HG03521 (cell line): ENCODE measurements at regions not wholly inside any gene's neighbourhood (a gene's known extent, or its start where the extent isn't known, plus 50 kb on each side); places are given as distances from the start of the nearest gene placed in this dataset.

ENCODE experiments used
- ATAC-seq: cut with Tn5 transposase; IDR thresholded peaks from one replicate; pipeline ENCODE4 v1.9.1; 2021; ENCODE audit warnings: mild to moderate bottlenecking, moderate library complexity; ENCODE audit not compliant: unreplicated experiment

DNA sequence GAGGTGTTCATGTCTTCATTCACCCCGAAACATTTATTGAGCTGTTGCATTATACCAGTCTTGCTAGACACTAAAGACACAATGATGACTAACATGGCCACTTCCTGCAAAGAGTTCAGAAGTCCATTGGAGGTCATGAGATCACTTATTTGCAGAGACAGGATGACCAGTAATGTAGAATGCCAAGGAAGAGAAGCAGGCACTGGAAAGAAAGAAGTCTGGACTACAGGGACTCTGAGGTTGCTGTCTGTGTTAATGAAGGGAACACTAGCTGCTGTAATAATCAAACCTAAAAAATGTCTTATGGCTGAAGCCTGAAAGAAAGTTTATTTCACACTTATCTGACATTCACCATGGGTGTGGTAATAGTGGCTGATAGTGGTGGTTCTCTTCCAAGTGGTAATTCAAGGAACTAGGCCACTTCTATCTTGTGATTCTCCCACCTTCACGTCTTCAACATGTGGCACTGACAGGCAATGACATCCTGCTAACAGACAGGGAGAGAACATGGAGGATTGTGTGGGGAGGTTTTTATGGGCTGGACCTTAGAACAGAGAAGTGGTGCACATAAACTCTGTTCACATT is 89.2 kb upstream of the MKLN1 start:
- ATAC-seq: no peak

DNA sequence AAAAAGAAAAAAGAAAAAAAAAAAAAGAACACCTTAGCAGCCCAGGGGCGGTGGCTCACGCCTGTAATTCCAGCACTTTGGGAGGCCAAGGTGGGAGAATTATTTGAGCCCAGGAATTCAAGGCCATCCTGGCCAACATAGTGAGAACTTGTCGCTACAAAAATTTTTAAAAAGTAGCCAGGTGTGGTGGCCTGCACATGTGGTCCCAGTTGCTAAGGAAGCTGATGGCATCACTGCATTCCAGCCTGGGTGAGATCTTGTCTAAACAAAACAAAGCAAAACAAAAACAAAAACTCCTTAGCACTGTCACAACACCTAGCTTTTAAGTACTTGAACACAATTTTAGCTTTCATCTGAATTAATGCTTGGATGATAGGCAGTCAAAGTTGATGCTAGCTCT is 86.3 kb upstream of the MKLN1 start:
- no peak for ATAC-seq

DNA sequence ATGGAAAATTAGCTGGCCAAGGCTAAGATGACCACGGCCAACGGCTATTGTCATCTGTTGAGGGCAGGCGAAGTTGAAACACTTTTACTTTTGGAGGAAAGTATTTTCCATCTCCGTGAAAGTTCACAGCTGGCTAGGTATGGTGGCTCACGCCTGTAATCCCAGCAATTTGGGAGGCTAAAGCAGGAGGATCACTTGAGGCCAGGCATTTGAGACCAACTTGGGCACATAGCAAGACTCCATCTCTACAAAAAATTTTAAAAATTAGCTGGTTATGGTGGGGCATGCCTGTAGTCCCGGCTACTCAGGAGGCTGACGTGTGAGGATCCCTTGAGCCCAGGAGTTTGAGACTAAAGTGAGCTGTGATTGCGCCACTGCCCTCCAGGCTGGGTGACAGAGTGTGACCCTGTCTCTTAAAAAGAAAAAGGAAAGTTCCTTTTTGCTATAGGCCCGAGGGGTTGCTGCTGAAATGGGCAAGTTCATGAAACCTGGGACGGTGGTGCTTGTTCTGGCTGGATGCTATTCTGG is 85.5 kb upstream of the MKLN1 start:
- no peak for ATAC-seq

DNA sequence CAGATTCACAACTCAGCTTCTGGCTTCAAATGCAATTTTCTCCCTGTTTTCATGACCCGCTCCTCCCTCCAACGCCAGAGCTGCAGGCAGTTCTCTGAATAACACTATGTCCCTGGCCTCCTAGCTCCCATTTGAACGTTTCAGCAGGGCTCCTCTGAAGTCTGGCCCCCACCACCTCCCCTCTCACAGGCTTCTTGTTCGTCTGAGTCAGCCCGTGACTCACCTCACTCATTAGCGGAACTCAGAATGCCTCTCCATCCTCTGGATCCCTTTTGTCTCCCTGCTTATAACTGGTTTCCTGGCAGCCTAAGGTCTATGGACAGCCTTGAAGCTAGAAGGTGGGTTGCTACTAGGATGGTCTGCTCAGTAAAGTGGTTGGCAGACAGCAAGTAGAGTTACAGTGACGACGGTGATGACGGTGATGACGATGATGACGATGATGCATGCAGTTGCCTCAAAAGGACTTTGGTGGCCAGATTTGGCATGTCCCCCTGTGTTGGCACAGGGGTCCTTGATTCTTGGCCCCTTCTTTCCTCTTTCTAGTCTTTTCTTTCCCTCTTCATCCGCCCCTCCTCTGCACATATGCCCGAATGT is 83.3 kb upstream of the MKLN1 start:
- ATAC-seq: no peak

DNA sequence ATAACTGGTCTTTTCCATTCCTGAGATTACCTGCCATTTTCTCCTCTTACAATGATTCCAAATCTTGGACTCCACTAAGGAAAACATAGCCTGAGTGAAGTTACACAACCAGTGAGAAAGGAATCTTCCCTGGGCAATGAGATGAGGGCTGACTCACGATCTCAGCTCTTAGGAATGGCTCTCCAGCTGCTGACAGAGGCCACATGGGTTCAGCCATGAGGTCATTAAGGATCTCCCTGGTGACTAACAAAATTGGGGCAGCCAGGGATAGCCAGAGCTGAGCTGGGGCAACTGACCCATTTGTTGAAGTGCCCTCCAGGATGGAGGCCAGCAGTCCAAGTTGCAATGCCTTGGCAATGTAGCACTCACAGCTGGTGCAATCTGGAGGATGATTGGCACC is 78.7 kb upstream of the MKLN1 start:
- no peak for ATAC-seq

DNA sequence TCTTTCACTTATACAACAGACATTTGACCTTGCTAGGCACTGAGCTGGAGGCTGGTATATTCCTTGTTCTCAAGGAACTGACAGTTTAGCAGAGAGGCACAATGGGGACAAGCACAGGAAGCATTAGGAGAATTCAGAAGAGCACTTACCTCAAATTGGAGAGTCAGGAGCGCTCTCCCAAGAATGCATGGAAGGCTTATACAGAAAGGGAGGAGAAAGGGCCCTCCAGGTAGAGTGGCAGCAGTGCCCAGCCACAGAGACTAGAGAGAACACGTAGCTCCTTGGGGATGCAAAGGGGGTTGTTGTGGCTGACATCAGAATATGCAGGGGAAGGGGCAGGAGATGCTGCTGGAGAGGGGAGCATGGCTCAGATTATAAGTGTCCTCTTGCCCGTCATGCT is 78.2 kb upstream of the MKLN1 start:
- ATAC-seq: no peak

DNA sequence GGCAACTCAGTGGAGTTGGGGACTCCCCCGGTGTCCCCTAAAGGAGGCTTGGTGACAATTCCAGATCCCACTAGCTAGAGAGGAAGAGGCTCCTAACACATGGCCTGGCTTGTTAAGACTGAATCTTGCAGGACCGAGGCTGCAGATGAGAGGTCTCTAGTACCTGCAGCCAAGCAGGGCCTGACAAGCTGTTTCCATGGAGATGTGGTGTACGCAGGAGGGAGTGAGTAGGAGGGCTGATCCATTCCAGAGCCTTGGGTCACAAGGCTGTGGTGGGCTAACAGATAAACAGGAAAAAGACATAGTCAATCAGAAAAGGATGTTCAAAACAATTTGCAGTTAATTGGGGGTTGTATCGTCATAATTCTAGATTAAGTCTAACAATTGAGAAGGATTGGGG is 77.3 kb upstream of the MKLN1 start:
- no peak for ATAC-seq

DNA sequence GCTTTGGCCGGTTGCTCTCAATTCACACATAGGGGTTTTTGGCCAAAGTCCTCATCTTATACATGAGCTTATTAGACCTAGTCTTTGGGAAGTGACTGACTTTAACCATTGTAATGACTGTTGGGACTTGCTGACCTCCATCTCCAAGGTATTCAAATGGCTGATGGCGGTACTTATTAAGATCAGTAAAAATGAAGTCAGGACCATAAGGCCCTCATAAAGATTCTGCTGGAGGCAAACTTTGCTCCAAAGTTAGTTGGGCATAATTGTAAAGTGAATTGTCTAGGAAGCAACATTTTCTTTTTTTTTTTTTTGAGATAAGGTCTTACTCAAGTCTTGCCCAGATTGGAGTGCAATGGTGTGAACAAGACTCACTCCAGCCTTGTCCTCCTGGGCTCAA is 76.3 kb upstream of the MKLN1 start:
- no peak for ATAC-seq

DNA sequence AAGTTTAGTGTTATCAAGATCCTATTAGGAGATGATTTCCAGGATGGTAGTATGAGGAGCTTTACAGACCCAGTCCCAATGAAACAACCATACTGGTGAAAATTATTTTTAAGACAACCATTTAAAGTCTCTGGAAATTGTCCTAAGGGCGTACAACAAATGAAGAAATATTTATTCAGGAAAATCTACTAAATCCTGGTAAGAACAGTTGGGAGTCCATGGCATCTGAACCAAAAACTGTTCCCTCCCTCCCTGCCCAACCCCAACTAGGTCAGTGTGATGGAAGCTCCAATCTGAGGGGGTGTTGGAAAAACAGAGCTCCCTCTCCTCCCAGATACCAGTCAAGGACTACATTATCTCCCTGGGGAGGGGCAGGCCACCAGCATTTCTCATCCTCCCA is 74.7 kb upstream of the MKLN1 start:
- no peak for ATAC-seq

DNA sequence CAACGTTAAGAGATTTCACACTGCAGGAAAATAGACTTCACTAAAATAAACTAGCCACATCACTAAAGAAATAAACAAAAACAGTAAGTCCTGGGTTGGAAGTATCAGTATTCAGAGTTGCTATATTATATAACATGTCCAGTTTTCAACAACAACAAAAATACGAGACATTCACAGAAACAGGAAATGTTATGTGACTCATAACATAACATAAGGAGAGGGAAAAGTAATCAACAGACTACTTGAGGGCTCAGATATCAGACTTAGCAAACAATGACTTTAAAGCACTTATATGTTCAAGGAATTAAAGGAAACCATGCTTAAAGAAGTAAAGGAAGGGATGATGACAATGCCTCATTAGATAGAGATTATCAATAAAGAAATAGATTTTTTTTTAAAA is 73.5 kb upstream of the MKLN1 start:
- no peak for ATAC-seq

DNA sequence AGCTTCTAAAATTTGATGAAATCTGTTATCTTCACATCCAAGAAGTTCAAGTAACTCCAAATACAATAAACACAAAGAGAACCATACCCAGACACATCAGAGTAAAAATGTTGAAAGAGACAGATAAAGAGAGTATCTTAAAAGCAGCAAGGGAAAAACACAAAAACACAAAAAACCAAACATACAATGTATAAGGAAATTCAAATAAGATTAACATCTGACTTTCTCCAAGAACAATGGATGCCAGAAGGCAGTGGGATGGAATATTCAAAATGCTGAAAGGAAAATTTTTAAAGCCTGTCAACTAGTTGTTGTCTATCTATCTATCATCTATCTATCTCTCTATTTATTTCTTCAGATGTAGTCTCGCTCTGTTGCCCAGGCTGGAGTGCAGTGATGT is 72.4 kb upstream of the MKLN1 start:
- ATAC-seq: no peak

DNA sequence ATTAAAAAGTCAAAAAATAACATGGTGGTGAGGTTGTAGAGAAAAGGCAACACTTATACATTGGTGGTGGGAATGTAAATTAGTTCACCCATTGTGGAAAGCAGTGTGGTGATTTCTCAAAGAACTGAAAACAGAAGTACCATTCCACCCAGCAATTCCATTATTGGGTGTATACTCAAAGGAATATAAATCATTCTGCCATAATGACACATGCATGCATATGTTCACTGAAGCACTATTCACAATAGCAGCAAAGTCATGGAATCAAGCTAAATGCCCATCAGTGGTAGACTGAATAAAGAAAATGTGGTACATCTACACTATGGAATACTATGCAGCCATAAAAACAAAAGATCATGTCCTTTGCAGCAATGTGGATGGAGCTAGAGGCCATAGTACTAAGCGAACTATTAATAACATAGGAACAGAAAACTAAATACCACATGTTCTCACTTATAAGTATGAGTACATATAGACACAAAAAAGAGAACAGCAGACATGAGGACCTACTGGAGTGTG is 66.1 kb upstream of the MKLN1 start:
- no peak for ATAC-seq

DNA sequence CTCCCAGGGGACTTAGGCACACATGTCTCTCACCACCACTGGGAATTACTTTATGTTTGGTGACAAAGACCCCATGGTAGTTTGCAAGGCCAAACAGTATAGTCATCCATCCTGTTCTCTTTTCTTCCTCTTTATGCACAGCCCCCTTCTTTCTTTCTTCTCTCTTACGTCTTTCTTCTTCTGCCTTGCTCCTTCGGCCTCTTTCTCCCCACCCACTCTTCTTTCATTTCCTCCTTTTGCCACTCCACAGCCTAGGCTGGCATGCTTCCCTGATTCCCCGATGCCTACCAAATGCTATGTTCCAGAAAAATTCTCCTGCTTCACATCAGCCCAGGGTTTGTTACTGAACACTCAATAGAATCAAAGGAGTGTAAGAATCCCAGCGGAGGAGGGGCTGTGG is 62.4 kb upstream of the MKLN1 start:
- no peak for ATAC-seq

DNA sequence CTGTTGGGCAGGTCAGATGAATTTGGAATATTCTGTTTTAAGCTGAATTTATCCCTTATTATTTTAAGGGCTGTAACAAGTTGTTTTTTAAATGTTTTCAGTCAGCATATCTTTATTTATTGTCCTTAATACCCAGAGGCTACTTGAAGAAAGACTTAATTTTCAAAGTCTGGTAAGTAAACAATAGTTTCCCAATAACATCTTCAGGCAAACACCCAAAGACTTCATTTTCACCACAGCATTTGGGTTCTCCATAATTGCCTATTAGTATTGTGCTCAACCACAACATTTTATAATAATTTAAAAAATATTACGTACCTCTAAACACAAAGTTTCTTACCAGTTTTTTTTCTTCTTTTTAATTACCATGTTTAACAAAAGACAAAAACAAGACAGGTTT is 60.0 kb upstream of the MKLN1 start:
- no peak for ATAC-seq

DNA sequence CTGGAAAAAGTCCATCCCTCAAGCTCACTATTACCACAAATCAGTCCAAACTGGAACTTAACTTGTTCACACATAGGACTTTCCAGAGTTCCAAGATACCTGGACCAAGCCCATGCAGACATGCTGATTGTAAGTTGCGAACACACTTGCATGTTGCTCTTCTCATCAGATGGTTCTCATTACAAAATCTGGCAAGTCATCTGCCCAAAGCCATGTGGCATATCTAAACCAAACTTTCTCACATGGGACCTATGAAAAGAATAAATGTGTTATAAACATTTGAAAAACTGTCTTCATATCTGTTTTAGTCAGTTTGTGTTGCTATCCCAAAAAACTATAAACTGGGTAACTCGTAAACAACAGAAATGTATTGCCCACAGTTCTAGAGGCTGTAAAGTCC is 58.8 kb upstream of the MKLN1 start:
- no peak for ATAC-seq

DNA sequence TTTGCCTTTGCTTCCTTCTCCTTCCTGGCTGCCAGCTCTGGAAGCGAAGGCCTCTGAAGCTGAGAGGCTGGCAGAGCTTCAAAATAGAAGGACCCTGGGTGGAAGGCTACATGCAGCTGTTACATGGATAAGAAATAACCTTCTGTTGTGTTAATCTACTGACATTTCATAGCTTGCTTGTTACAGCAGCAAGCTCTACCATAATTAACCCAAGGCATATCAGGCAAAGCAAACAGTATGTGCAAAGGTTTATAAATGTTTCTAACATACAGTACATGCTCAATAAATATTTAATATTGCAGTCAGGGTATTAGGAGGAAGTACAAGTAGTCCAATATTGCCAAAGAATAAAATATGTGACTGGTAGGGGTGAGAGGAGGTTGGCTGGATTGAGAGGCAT is 55.6 kb upstream of the MKLN1 start:
- ATAC-seq: no peak

DNA sequence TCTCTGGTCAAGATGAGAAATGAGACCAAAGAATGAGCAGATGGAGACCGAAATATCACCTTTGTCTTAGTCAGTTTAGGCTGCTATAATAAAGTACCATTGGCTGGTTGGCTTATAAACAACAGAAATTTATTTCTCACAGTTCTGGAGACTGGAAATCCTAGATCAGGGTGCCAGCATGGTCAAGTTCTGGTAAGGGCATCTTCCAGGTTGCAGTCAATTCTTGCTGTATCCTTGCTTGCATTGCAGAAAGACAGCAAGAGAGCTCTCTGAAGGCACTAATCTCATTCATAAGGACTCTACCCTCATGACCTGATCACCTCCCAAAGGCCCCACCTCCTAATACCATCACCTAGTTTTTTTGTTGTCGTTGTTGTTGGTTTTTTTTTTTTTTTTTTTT is 52.7 kb upstream of the MKLN1 start:
- ATAC-seq: no peak

DNA sequence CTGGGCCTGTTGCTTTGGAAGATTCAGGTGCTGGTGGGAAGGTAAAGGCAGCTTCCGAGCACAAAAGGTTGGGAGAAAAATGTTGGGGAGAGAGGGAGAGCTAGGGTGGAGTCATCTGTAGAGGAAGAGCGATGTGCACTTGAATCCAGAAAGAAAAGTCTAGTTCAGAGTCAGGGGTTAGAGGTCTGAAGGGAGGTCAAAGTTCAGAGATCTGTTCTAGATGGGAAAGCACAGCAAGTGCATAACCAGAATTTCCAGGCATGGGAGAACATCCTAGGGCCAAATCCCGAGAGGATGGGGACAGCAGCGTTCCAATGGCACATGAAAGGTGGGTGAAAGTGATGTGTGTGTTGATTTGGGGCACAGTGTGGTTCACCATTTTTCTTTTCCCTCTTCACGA is 51.5 kb upstream of the MKLN1 start:
- no peak for ATAC-seq

DNA sequence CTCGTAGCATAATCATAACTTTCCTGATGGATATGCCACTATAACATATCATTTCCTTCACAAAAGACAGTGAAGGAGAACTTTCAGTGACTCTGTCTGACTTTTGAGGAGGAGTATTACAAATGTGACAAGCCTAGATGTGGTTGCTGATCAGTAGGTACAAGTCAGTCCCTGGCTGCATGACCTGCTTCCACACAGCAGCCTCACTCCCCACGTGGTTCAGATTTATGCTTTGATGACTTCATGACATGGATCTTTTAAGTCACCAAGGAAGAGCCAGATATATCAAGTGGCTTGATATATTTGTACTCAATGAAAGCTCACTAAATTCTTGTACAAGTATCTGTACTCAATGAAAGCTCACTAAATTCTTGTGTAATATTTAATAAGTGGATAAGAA is 50.9 kb upstream of the MKLN1 start:
- ATAC-seq: no peak
